CD14-positive monocyte (primary cell): ENCODE measurements at regions not wholly inside any gene's neighbourhood (a gene's known extent, or its start where the extent isn't known, plus 50 kb on each side); places are given as distances from the start of the nearest gene placed in this dataset.

ENCODE experiments used
- DNase-seq, 3 donors: peaks; one replicate each; pipeline ENCODE4 v3.0.0-alpha.2; 2011 to 2022
- H2AFZ ChIP-seq: 2 replicates; pipeline ENCODE4 v1.6.0; 2012; ENCODE audit warnings: mild to moderate bottlenecking, low read depth, low read length, inconsistent platforms; ENCODE audit not compliant: insufficient read depth, poor library complexity, severe bottlenecking
- H3K27ac ChIP-seq, 2 donors: 1 replicate in 1 of 2; 2 replicates in 1 of 2; pipeline ENCODE4 v1.5.1; 2012 to 2013; ENCODE audit warnings: low read length in 2 of 2, control low read depth in 1 of 2, inconsistent platforms in 1 of 2, low read depth in 1 of 2, mild to moderate bottlenecking in 1 of 2
- H3K27me3 ChIP-seq, 2 donors: one replicate each; pipeline versions ENCODE4 v1.6.0 to v1.6.1; 2011 to 2013; ENCODE audit warnings: low read length in 2 of 2; ENCODE audit not compliant: control insufficient read depth in 2 of 2, insufficient read depth in 2 of 2
- H3K36me3 ChIP-seq, 2 donors: replicated peaks in 1 of 2; 1 replicate in 1 of 2; 2 replicates in 1 of 2; pipeline versions ENCODE4 v1.5.1 to v1.6.1; 2012 to 2013; ENCODE audit warnings: low read length in 2 of 2, control low read depth in 1 of 2, inconsistent platforms in 1 of 2, mild to moderate bottlenecking in 1 of 2; ENCODE audit not compliant: insufficient read depth in 2 of 2, control insufficient read depth in 1 of 2
- H3K4me1 ChIP-seq, 2 donors: 1 replicate in 1 of 2; 2 replicates in 1 of 2; pipeline versions ENCODE4 v1.5.1 to v1.6.1; 2012 to 2013; ENCODE audit warnings: low read length in 2 of 2, control low read depth in 1 of 2, inconsistent platforms in 1 of 2, mild to moderate bottlenecking in 1 of 2, moderate library complexity in 1 of 2; ENCODE audit not compliant: insufficient read depth in 2 of 2, control insufficient read depth in 1 of 2
- H3K4me2 ChIP-seq: replicated peaks from 2 replicates; pipeline ENCODE3; 2012; ENCODE audit warnings: low read length, moderate library complexity, mild to moderate bottlenecking; ENCODE audit not compliant: poor library complexity, severe bottlenecking; ENCODE audit errors: extremely low read depth
- H3K4me3 ChIP-seq, 3 experiments: fragments of 200-600 bp in 1 of 3; sonication (generic) in 1 of 3; replicated peaks in 1 of 3; 1 replicate in 2 of 3; 2 replicates in 1 of 3; pipeline ENCODE4 v1.5.1; 2011 to 2013; ENCODE audit warnings: low read length in 3 of 3, mild to moderate bottlenecking in 3 of 3, control low read depth in 2 of 3, low read depth in 2 of 3, inconsistent platforms in 1 of 3, moderate library complexity in 1 of 3
- H3K79me2 ChIP-seq: 2 replicates; pipeline ENCODE4 v1.6.0; 2012; ENCODE audit warnings: mild to moderate bottlenecking, control low read depth, inconsistent platforms, low read length, moderate library complexity; ENCODE audit not compliant: insufficient read depth
- H3K9ac ChIP-seq: 2 replicates; pipeline ENCODE4 v1.6.0; 2017; ENCODE audit warnings: low read length, mild to moderate bottlenecking; ENCODE audit not compliant: insufficient read depth, poor library complexity, severe bottlenecking
- H3K9me3 ChIP-seq, 2 donors: replicated peaks in 1 of 2; 1 replicate in 1 of 2; 2 replicates in 1 of 2; pipeline versions ENCODE4 v1.5.1 to v1.6.1; 2012 to 2013; ENCODE audit warnings: low read length in 2 of 2, control low read depth in 1 of 2; ENCODE audit not compliant: control insufficient read depth in 1 of 2, insufficient read depth in 1 of 2
- H4K20me1 ChIP-seq: 2 replicates; pipeline ENCODE4 v1.6.0; 2012; ENCODE audit warnings: mild to moderate bottlenecking, low read length, control low read depth, moderate library complexity; ENCODE audit not compliant: insufficient read depth
- H3K27ac Mint-ChIP-seq, 7 donors: one replicate each; pipeline ENCODE4 v1.8.0; 2020; ENCODE audit warnings: mild to moderate bottlenecking in 7 of 7, mixed read lengths in 7 of 7, moderate library complexity in 6 of 7, inconsistent platforms in 2 of 7
- H3K27me3 Mint-ChIP-seq, 3 donors: one replicate each; pipeline ENCODE4 v1.8.0; 2021 to 2022; ENCODE audit warnings: low read depth in 3 of 3, mild to moderate bottlenecking in 3 of 3, mixed read lengths in 3 of 3, moderate library complexity in 3 of 3, inconsistent platforms in 1 of 3
- H3K36me3 Mint-ChIP-seq, 2 donors: one replicate each; pipeline ENCODE4 v1.8.0; 2020; ENCODE audit warnings: mixed read lengths in 2 of 2, inconsistent platforms in 1 of 2, mild to moderate bottlenecking in 1 of 2
- H3K4me1 Mint-ChIP-seq: one replicate; pipeline ENCODE4 v1.8.0; 2020; ENCODE audit warnings: mild to moderate bottlenecking, mixed read lengths
- H3K4me3 Mint-ChIP-seq, 2 donors: one replicate each; pipeline ENCODE4 v1.8.0; 2020; ENCODE audit warnings: mild to moderate bottlenecking in 2 of 2, mixed read lengths in 2 of 2, moderate library complexity in 1 of 2
- H3K9me3 Mint-ChIP-seq, 7 donors: one replicate each; pipeline ENCODE4 v1.8.0; 2020 to 2022; ENCODE audit warnings: mixed read lengths in 7 of 7, mild to moderate bottlenecking in 6 of 7, moderate library complexity in 6 of 7, inconsistent platforms in 2 of 7
- WGBS: methylation state at CpG from one replicate; pipeline ENCODE4 v1.1.5; 2013; ENCODE audit warnings: missing lambda C conversion rate; ENCODE audit not compliant: insufficient coverage; 5-methylcytosine and 5-hydroxymethylcytosine counted together
- intact Hi-C, 2 donors: fragments of 100-400 bp; cut with micrococcal nuclease; formaldehyde crosslinking; loops; one replicate each; pipeline versions ENCODE4 v1.15.0 to v1.15.1; 2023
- TF ChIP-seq, protein P1 (sequence below): fragments of 200-600 bp; IDR thresholded peaks from one replicate; pipeline ENCODE4 v1.8.0; 2022; ENCODE audit warnings: antibody characterized with exemption, mild to moderate bottlenecking

DNA sequence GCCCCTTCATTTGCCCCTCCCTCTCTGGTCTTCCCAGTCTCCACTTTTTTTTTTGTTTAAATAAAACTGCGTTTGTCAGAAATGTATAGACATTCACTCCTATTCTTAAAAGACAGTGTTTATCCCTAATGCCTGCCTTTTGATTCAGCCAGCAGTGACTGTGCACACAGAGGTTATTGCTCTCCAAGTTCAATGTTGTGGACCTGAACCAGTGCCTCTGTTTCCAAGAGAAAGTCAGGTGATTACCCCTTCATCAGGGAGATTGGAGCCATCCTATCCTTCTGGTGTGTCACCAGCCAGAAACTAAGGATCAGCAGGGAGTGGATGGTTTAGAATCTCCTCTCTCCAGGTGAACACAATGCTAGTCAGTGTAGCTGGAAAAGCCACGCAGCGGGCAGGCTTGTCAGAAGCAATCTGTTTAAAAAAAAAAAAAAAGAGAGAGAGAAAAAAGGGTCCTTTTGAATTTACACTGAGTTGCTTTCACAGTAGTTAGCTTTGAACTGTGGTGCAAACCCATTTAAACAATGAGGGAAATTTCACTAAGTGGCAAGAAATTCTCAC lies 167.5 kb upstream of the DMRT1 start:
- DNase-seq = no peak
- H3K27me3 Mint-ChIP-seq = peaks cover 2 to 5% (median 3%) of the 10 kb centered on the region in 3 donors
- no peak overlapping the region for H3K4me3 ChIP-seq
- H3K9me3 Mint-ChIP-seq = peaks cover 3 to 20% (median 14%) of the 10 kb centered on the region in 7 donors
- H3K27me3 ChIP-seq = no peaks in the 10 kb centered on the region
- no peaks in the 10 kb centered on the region for H4K20me1 ChIP-seq
- TF ChIP-seq, protein P1, sequence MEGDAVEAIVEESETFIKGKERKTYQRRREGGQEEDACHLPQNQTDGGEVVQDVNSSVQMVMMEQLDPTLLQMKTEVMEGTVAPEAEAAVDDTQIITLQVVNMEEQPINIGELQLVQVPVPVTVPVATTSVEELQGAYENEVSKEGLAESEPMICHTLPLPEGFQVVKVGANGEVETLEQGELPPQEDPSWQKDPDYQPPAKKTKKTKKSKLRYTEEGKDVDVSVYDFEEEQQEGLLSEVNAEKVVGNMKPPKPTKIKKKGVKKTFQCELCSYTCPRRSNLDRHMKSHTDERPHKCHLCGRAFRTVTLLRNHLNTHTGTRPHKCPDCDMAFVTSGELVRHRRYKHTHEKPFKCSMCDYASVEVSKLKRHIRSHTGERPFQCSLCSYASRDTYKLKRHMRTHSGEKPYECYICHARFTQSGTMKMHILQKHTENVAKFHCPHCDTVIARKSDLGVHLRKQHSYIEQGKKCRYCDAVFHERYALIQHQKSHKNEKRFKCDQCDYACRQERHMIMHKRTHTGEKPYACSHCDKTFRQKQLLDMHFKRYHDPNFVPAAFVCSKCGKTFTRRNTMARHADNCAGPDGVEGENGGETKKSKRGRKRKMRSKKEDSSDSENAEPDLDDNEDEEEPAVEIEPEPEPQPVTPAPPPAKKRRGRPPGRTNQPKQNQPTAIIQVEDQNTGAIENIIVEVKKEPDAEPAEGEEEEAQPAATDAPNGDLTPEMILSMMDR = no peak
- no peak overlapping the region for H3K4me3 Mint-ChIP-seq
- H3K4me2 ChIP-seq = no peak overlapping the region
- H3K27ac Mint-ChIP-seq = peak overlapping the region in 1 of 7 donors; percentile 74
- intact Hi-C loops = no loop called here
- no peak overlapping the region for H3K9ac ChIP-seq
- H2AFZ ChIP-seq = no peak overlapping the region
- H3K4me1 ChIP-seq = no peaks in the 10 kb centered on the region
- H3K36me3 ChIP-seq = no peaks in the 10 kb centered on the region
- WGBS = 100% methylated on average over 1 of the region's 3 CpGs
- no peaks in the 10 kb centered on the region for H3K36me3 Mint-ChIP-seq
- H3K9me3 ChIP-seq = peaks cover 0 to 11% of the 10 kb centered on the region in 2 donors
- peaks cover 11% of the 10 kb centered on the region for H3K4me1 Mint-ChIP-seq
- H3K79me2 ChIP-seq = no peaks in the 10 kb centered on the region
- H3K27ac ChIP-seq = no peak overlapping the region

DNA sequence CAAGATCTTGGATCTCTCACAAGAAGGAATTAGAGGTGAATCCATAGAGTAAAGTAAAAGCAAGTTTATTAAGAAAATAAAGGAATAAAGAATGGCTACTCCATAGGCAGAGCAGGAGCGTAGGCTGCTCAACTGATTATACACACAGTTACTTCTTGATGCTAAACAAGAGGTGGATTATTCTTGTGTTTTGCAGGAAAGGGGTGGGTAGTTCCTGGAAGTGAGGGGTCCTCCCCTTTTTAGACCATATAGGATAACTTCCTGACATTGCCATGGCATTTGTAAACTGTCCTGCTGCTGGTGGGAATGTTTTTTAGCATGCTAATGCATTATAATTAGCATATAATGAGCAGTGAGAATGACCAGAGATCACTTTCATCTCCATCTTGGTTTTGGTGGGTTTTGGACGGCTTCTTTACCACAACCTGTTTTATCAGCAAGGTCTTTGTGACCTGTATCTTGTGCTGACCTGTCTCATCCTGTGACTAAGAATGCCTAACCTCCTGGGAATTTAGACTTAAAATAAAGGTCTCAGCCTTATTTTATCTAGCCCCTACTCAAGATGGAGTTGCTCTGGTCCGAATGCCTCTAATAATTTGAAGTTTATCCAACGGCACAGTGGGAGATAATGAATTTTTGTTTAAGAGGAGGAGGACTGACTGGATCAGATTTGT lies 165.7 kb upstream of the DMRT1 start:
- intact Hi-C loops = loop anchor here in 1 of 2 donors (2.0 kb wide), 1 partner anchor 31 kb away; no protein-coding TSS in a partner anchor
- H3K27me3 Mint-ChIP-seq = peaks cover 0 to 3% (median 2%) of the 10 kb centered on the region in 3 donors
- Histone ChIP-seq H3K4me3 (no peak overlapping the region), H3K27me3 (no peaks in the 10 kb centered on the region), H3K9ac (no peak overlapping the region), H3K4me1 (no peaks in the 10 kb centered on the region), H2AFZ (no peak overlapping the region), H3K4me2 (no peak overlapping the region), H4K20me1 (no peaks in the 10 kb centered on the region), H3K27ac (no peak overlapping the region), H3K36me3 (no peaks in the 10 kb centered on the region), H3K79me2 (no peaks in the 10 kb centered on the region), H3K9me3 (no peaks in the 10 kb centered on the region)
- no peak overlapping the region for H3K4me3 Mint-ChIP-seq
- TF ChIP-seq, protein P1 = no peak
- WGBS = 100% methylated on average over 1 of the region's 4 CpGs
- H3K9me3 Mint-ChIP-seq = peaks cover 0 to 4% (median under 1%) of the 10 kb centered on the region in 7 donors
- peaks cover 11% of the 10 kb centered on the region for H3K4me1 Mint-ChIP-seq
- H3K27ac Mint-ChIP-seq = no peak overlapping the region
- no peaks in the 10 kb centered on the region for H3K36me3 Mint-ChIP-seq
- no peak for DNase-seq
